GM23338 (cell line): ENCODE measurements at regions not wholly inside any gene's neighbourhood (a gene's known extent, or its start where the extent isn't known, plus 50 kb on each side); places are given as distances from the start of the nearest gene placed in this dataset.

Source experiments
- CREB1 ChIP-seq: fragments of 250-450 bp; sonication (Bioruptor Pico); IDR thresholded peaks from 2 replicates; pipeline ENCODE4 v1.5.0; 2020; ENCODE audit warnings: low read depth, mild to moderate bottlenecking, moderate library complexity
- CTCF ChIP-seq, 2 experiments: fragments of 200-600 bp in 1 of 2; sonication (generic) in 1 of 2; conservative IDR thresholded peaks; 2 replicates each; pipeline versions ENCODE4 v1.5.1 to v1.6.1; 2016 to 2017; ENCODE audit warnings: antibody characterized with exemption in 2 of 2, low read depth in 2 of 2, mild to moderate bottlenecking in 2 of 2, moderate library complexity in 1 of 2
- EZH2 ChIP-seq: fragments of 200-600 bp; sonication (generic); IDR thresholded peaks from one replicate; pipeline ENCODE4 v1.8.0; 2017; ENCODE audit warnings: antibody characterized with exemption, mild to moderate bottlenecking, low read depth; ENCODE audit not compliant: unreplicated experiment
- EZH2phosphoT487 ChIP-seq: fragments of 200-600 bp; sonication (generic); IDR thresholded peaks from one replicate; pipeline ENCODE4 v1.8.1; 2018; ENCODE audit warnings: antibody characterized with exemption; ENCODE audit not compliant: unreplicated experiment
- NANOG ChIP-seq: IDR thresholded peaks from 2 replicates; pipeline ENCODE4 v1.6.1; 2016; ENCODE audit warnings: antibody characterized with exemption, borderline replicate concordance
- POLR2AphosphoS5 ChIP-seq: IDR thresholded peaks from 2 replicates; pipeline ENCODE4 v1.6.1; 2016; ENCODE audit warnings: antibody characterized with exemption, low read depth
- REST ChIP-seq: IDR thresholded peaks from one replicate; pipeline ENCODE4 v1.6.1; 2018; ENCODE audit warnings: antibody characterized with exemption; ENCODE audit not compliant: unreplicated experiment
- ZNF331 ChIP-seq: fragments of 250-450 bp; sonication (Bioruptor Pico); IDR thresholded peaks from 2 replicates; pipeline ENCODE4 v1.5.0; 2020; ENCODE audit warnings: low read depth, mild to moderate bottlenecking, moderate library complexity

- no peak for TF ChIP-seq CTCF (conservative IDR thresholded peaks at IDR 0.05; ENCODE audit: low read depth in 2 of 2)
- no peak for TF ChIP-seq EZH2
- no peak for TF ChIP-seq REST
- no peak for TF ChIP-seq EZH2phosphoT487
- no peak for TF ChIP-seq POLR2AphosphoS5
- TF ChIP-seq ZNF331 (CRISPR knock-in tag), result no peak
- no peak for TF ChIP-seq NANOG
- TF ChIP-seq CREB1 (CRISPR knock-in tag), result no peak
Measured at GRCh38 chr4:129561886-129562671, 466.1 kb downstream of the C4orf33 start.
